ENCODE measurements at regions not wholly inside any gene's neighbourhood (a gene's known extent, or its start where the extent isn't known, plus 50 kb on each side); places are given as distances from the start of the nearest gene placed in this dataset.

DNA sequence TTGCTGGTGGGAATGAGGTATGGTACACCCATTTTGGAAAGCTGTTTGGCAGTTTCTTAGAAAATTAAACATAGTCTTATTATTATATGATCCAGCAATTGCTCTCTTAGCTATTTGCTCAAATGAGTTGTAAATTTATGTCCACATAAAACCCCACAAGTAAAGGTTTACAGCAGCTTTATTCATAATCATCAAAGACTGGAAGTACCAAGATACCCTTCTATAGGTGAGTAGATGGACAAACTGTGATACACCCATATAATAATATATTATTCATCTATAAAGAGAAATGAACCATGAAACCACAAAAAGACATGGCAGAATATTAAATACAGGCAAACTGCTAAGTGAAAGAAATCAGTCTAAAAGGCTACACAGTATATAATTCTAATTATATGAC lies 344.7 kb upstream of the CDIN1 start:
- TF ChIP-seq, protein P1, sequence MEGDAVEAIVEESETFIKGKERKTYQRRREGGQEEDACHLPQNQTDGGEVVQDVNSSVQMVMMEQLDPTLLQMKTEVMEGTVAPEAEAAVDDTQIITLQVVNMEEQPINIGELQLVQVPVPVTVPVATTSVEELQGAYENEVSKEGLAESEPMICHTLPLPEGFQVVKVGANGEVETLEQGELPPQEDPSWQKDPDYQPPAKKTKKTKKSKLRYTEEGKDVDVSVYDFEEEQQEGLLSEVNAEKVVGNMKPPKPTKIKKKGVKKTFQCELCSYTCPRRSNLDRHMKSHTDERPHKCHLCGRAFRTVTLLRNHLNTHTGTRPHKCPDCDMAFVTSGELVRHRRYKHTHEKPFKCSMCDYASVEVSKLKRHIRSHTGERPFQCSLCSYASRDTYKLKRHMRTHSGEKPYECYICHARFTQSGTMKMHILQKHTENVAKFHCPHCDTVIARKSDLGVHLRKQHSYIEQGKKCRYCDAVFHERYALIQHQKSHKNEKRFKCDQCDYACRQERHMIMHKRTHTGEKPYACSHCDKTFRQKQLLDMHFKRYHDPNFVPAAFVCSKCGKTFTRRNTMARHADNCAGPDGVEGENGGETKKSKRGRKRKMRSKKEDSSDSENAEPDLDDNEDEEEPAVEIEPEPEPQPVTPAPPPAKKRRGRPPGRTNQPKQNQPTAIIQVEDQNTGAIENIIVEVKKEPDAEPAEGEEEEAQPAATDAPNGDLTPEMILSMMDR (IDR thresholded peaks at IDR 0.05) = no peak
- TF ChIP-seq EZH2 (IDR thresholded peaks at IDR 0.05; ENCODE audit: borderline replicate concordance, insufficient read depth, low read depth, low read length, poor library complexity, severe bottlenecking) = no peak
